ENCODE measurements at regions not wholly inside any gene's neighbourhood (a gene's known extent, or its start where the extent isn't known, plus 50 kb on each side); places are given as distances from the start of the nearest gene placed in this dataset.

- TF ChIP-seq CTCF (conservative IDR thresholded peaks at IDR 0.05; ENCODE audit: low read length) (no peak), EZH2phosphoT487 (IDR thresholded peaks at IDR 0.05; ENCODE audit: borderline replicate concordance, low read depth, low read length) (no peak)
Observed at GRCh38 chr10:23834091-23834490, 374.8 kb upstream of the KIAA1217 start.

Measured in OCI-LY7 (cell line).